Mesenchymal stem cell (in vitro differentiated cells and primary cell): ENCODE measurements at regions not wholly inside any gene's neighbourhood (a gene's known extent, or its start where the extent isn't known, plus 50 kb on each side); places are given as distances from the start of the nearest gene placed in this dataset.

Experiments
- DNase-seq: peaks from one replicate; pipeline ENCODE4 v3.0.0-alpha.2; 2013
- H2AFZ ChIP-seq: one replicate; pipeline ENCODE4 v1.6.1; 2013; ENCODE audit warnings: low read depth, mild to moderate bottlenecking, control low read depth, inconsistent platforms, low read length, moderate library complexity
- H2AK5ac ChIP-seq: 2 replicates; pipeline ENCODE4 v1.6.1; 2013; ENCODE audit warnings: low read length, moderate library complexity, mild to moderate bottlenecking, inconsistent platforms; ENCODE audit not compliant: severe bottlenecking
- H2BK120ac ChIP-seq: one replicate; pipeline ENCODE4 v1.6.1; 2013; ENCODE audit warnings: low read depth, mild to moderate bottlenecking, inconsistent platforms, low read length, moderate library complexity
- H2BK12ac ChIP-seq, 2 experiments: one replicate each; pipeline ENCODE4 v1.6.1; 2013; ENCODE audit warnings: inconsistent platforms in 2 of 2, low read length in 2 of 2, mild to moderate bottlenecking in 2 of 2, moderate library complexity in 2 of 2, control low read depth in 1 of 2
- H2BK15ac ChIP-seq: one replicate; pipeline ENCODE4 v1.6.1; 2013; ENCODE audit warnings: mild to moderate bottlenecking, low read depth, inconsistent platforms; ENCODE audit not compliant: poor library complexity, severe bottlenecking
- H2BK5ac ChIP-seq: 2 replicates; pipeline ENCODE4 v1.6.1; 2013; ENCODE audit warnings: low read depth, mild to moderate bottlenecking, low read length, control low read depth, inconsistent platforms; ENCODE audit not compliant: poor library complexity, severe bottlenecking
- H3K14ac ChIP-seq, 2 experiments: one replicate each; pipeline ENCODE4 v1.6.1; 2013; ENCODE audit warnings: inconsistent platforms in 2 of 2, low read length in 2 of 2, control low read depth in 1 of 2, mild to moderate bottlenecking in 1 of 2, moderate library complexity in 1 of 2
- H3K18ac ChIP-seq, 2 experiments: one replicate each; pipeline ENCODE4 v1.6.1; 2013; ENCODE audit warnings: inconsistent platforms in 2 of 2, low read length in 2 of 2, control low read depth in 1 of 2, low read depth in 1 of 2, mild to moderate bottlenecking in 1 of 2
- H3K23ac ChIP-seq, 2 experiments: one replicate each; pipeline ENCODE4 v1.6.1; 2013; ENCODE audit warnings: inconsistent platforms in 2 of 2, low read length in 2 of 2, mild to moderate bottlenecking in 2 of 2, moderate library complexity in 2 of 2, control low read depth in 1 of 2
- H3K27ac ChIP-seq: 2 replicates; pipeline ENCODE4 v1.5.1; 2013; ENCODE audit warnings: mild to moderate bottlenecking, moderate library complexity, low read length, control low read depth, inconsistent platforms; ENCODE audit not compliant: poor library complexity, severe bottlenecking
- H3K27me3 ChIP-seq, 2 experiments: 2 replicates each; pipeline versions ENCODE4 v1.6.1 to v1.7.0; 2013; ENCODE audit warnings: low read length in 2 of 2, mild to moderate bottlenecking in 2 of 2, moderate library complexity in 2 of 2, control low read depth in 1 of 2, inconsistent platforms in 1 of 2; ENCODE audit not compliant: control insufficient read depth in 1 of 2, insufficient read depth in 1 of 2
- H3K36me3 ChIP-seq, 2 experiments: 2 replicates each; pipeline versions ENCODE4 v1.6.1 to v1.7.0; 2013; ENCODE audit warnings: low read length in 2 of 2, control low read depth in 1 of 2, inconsistent platforms in 1 of 2, low read depth in 1 of 2, mild to moderate bottlenecking in 1 of 2; ENCODE audit not compliant: insufficient read depth in 2 of 2, control insufficient read depth in 1 of 2
- H3K4ac ChIP-seq, 2 experiments: one replicate each; pipeline ENCODE4 v1.6.1; 2013; ENCODE audit warnings: inconsistent platforms in 2 of 2, low read length in 2 of 2, mild to moderate bottlenecking in 2 of 2, moderate library complexity in 2 of 2, control low read depth in 1 of 2, low read depth in 1 of 2
- H3K4me1 ChIP-seq: 2 replicates; pipeline ENCODE4 v1.6.1; 2013; ENCODE audit warnings: low read depth, low read length, control low read depth; ENCODE audit not compliant: control insufficient read depth, insufficient read depth
- H3K4me2 ChIP-seq: 2 replicates; pipeline ENCODE4 v1.6.1; 2013; ENCODE audit warnings: low read length, mild to moderate bottlenecking, inconsistent platforms; ENCODE audit not compliant: poor library complexity, severe bottlenecking
- H3K4me3 ChIP-seq, 2 experiments: 2 replicates each; pipeline versions ENCODE4 v1.5.1 to v1.7.0; 2013; ENCODE audit warnings: low read length in 2 of 2, mild to moderate bottlenecking in 2 of 2, control low read depth in 1 of 2, low read depth in 1 of 2; ENCODE audit not compliant: insufficient read depth in 1 of 2
- H3K79me1 ChIP-seq: replicated peaks from 2 replicates; pipeline ENCODE4 v1.6.1; 2013; ENCODE audit warnings: mild to moderate bottlenecking, control low read depth, low read length, inconsistent platforms; ENCODE audit not compliant: poor library complexity, severe bottlenecking
- H3K9ac ChIP-seq: 2 replicates; pipeline ENCODE4 v1.7.0; 2013; ENCODE audit warnings: mild to moderate bottlenecking, low read length, moderate library complexity
- H3K9me3 ChIP-seq: 2 replicates; pipeline ENCODE4 v1.7.0; 2013; ENCODE audit warnings: mild to moderate bottlenecking, low read length; ENCODE audit not compliant: control insufficient read depth
- H4K8ac ChIP-seq: one replicate; pipeline ENCODE4 v1.6.1; 2013; ENCODE audit warnings: inconsistent platforms, mild to moderate bottlenecking, low read length, moderate library complexity
- H4K91ac ChIP-seq: one replicate; pipeline ENCODE4 v1.6.1; 2013; ENCODE audit warnings: mild to moderate bottlenecking, low read length, inconsistent platforms
- whole genome bisulfite sequencing: methylation state at CpG from one replicate; pipeline ENCODE4 v1.1.7; 2013; ENCODE audit warnings: mixed read lengths; 5-methylcytosine and 5-hydroxymethylcytosine counted together

DNA sequence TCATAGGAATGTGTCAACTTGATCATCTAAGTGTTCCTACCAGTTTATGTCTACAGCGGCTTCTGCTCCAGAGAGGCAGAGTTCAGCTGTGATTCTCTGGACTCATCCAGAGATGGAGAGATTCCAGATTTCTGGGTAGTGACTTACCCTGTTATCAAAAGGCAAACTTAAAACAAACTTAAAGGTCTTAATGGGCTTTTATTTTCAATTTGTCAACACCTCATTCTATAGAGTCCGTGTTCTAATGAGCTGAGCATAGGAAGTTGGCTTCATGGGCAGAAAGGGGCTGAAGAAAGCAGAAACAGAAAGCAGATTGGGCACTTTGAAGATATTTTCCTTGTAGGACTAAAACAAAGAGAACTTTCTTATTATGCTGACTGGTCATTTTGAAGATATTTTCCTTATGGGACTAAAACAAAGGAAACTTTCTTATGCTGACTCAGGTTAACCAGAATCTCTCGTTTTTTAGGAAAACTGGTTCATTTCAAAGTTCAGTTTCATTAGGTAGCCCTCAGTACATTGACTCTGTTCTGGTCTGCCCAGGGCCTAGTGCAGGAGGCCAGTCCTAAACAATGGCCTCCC is 185.1 kb downstream of the CDH26 start:
- Histone ChIP-seq H3K18ac (no peak overlapping the region), H3K23ac (no peak overlapping the region), H3K79me1 (no peaks in the 10 kb centered on the region), H4K8ac (no peak overlapping the region), H4K91ac (no peak overlapping the region), H3K27ac (no peak overlapping the region), H3K4ac (no peak overlapping the region), H3K27me3 (peaks cover 0 to 7% of the 10 kb centered on the region in 2 experiments), H3K9me3 (no peaks in the 10 kb centered on the region), H3K4me2 (no peak overlapping the region), H2AK5ac (no peak overlapping the region), H3K36me3 (no peaks in the 10 kb centered on the region), H2BK5ac (no peak overlapping the region), H3K4me1 (no peaks in the 10 kb centered on the region), H2BK15ac (no peak overlapping the region), H2AFZ (no peak overlapping the region), H2BK120ac (no peak overlapping the region), H3K14ac (no peak overlapping the region), H2BK12ac (no peak overlapping the region), H3K9ac (no peak overlapping the region), H3K4me3 (no peak overlapping the region)
- 51% methylated on average over 3 of the region's 3 CpGs for WGBS
- DNase-seq, result no peak

DNA sequence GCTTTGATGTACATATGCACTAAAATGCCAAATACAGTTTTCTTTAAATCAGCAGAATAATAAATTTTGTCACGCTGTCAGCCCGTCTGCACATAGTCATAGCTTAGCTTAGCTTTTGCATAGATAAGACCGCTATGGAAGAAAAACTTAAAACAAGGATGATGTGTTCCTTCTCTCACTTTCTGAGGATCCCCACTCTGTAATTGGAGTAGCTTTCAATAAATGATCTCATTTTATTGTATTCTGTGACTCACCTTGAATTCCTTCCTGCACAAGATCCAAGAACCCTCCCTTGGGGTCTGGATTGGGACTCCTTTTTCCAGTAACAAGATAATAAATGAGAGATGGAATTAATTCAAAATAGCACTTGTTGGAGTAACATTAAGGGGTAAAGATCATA is 186.2 kb downstream of the CDH26 start:
- H2AK5ac ChIP-seq, result no peak overlapping the region
- no peak overlapping the region for H3K4me3 ChIP-seq
- H3K14ac ChIP-seq, result no peak overlapping the region
- H3K18ac ChIP-seq, result no peak overlapping the region
- no peak overlapping the region for H3K23ac ChIP-seq
- no peaks in the 10 kb centered on the region for H3K9me3 ChIP-seq
- H2BK12ac ChIP-seq, result no peak overlapping the region
- no peak overlapping the region for H3K9ac ChIP-seq
- H3K27me3 ChIP-seq, result peaks cover 0 to 7% of the 10 kb centered on the region in 2 experiments
- no peak overlapping the region for H3K27ac ChIP-seq
- H2BK15ac ChIP-seq, result no peak overlapping the region
- no peak overlapping the region for H4K8ac ChIP-seq
- H3K4ac ChIP-seq, result no peak overlapping the region
- no peak overlapping the region for H2AFZ ChIP-seq
- no peak overlapping the region for H3K4me2 ChIP-seq
- no peaks in the 10 kb centered on the region for H3K4me1 ChIP-seq
- H3K79me1 ChIP-seq, result no peaks in the 10 kb centered on the region
- no peak overlapping the region for H4K91ac ChIP-seq
- no peaks in the 10 kb centered on the region for H3K36me3 ChIP-seq
- no peak overlapping the region for H2BK120ac ChIP-seq
- no peak overlapping the region for H2BK5ac ChIP-seq
- WGBS, result 97% methylated on average over 3 of the region's 3 CpGs
- no peak for DNase-seq

DNA sequence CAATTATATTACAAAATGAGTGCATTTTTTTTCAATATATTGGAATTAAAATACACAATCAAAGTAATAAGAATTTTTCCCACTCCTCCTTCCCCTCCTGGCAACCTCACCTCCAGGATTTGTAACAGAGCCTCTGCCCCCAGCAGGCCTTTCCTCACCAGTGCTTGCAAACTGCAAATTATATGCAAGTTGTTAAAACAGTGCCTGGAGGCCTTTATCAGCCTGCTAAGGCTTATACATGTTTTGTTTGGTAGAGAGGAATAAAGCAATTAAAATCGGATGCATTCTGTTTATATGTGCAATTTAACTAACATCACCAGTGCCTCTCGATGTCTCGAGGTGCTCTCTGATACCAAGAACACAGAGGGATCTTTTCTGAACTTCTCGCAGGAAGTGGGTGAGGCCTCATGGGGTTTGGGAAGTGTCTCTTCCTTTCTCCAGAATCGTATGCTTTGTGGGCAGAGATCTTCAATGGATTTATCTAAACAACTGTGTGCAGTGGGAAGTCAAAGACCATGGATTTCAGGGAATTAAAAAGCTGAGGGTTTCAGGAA is 186.8 kb downstream of the CDH26 start:
- Histone ChIP-seq H3K4me3 (no peak overlapping the region), H4K91ac (no peak overlapping the region), H3K9ac (no peak overlapping the region), H3K23ac (no peak overlapping the region), H3K36me3 (no peaks in the 10 kb centered on the region), H3K14ac (no peak overlapping the region), H3K27ac (no peak overlapping the region), H3K9me3 (no peaks in the 10 kb centered on the region), H3K4ac (no peak overlapping the region), H4K8ac (no peak overlapping the region), H2BK15ac (no peak overlapping the region), H2BK120ac (no peak overlapping the region), H3K4me1 (no peaks in the 10 kb centered on the region), H3K4me2 (no peak overlapping the region), H3K79me1 (no peaks in the 10 kb centered on the region), H2AK5ac (no peak overlapping the region), H2BK5ac (no peak overlapping the region), H2BK12ac (no peak overlapping the region), H3K18ac (no peak overlapping the region), H3K27me3 (peaks cover 0 to 9% of the 10 kb centered on the region in 2 experiments), H2AFZ (no peak overlapping the region)
- no peak for DNase-seq
- WGBS, result 56% methylated on average over 5 of the region's 5 CpGs

DNA sequence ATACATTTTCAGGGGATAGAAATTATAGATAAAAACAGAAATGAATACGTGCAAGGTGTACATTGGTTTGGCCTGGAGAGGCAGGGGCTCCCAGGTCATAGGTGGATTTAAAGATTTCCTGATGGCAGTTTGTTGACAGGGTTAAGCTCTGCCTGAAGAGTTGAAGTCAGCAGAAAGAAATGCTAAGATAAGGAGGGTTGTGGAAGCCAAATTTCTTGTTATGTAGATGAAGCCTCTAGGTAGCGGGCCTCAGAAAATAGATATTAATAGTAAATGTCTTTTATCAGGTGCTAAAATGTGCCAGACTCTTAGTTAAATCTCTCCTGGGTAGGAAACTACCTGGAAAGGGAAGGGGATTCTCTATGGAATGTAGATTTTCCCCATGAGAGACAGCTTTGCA is 188.8 kb downstream of the CDH26 start:
- no peak overlapping the region for H3K9ac ChIP-seq
- H3K4me1 ChIP-seq, result no peaks in the 10 kb centered on the region
- no peak for DNase-seq
- no peak overlapping the region for H2BK120ac ChIP-seq
- H4K91ac ChIP-seq, result no peak overlapping the region
- no peak overlapping the region for H3K4ac ChIP-seq
- H3K9me3 ChIP-seq, result no peaks in the 10 kb centered on the region
- H3K4me2 ChIP-seq, result no peak overlapping the region
- WGBS, result 79% methylated on average over 2 of the region's 2 CpGs
- no peak overlapping the region for H2BK12ac ChIP-seq
- no peak overlapping the region for H3K23ac ChIP-seq
- no peak overlapping the region for H3K27ac ChIP-seq
- H3K18ac ChIP-seq, result no peak overlapping the region
- H2BK5ac ChIP-seq, result no peak overlapping the region
- no peaks in the 10 kb centered on the region for H3K79me1 ChIP-seq
- no peak overlapping the region for H3K4me3 ChIP-seq
- no peak overlapping the region for H4K8ac ChIP-seq
- H2AFZ ChIP-seq, result no peak overlapping the region
- H3K36me3 ChIP-seq, result no peaks in the 10 kb centered on the region
- no peak overlapping the region for H3K14ac ChIP-seq
- H2BK15ac ChIP-seq, result no peak overlapping the region
- no peak overlapping the region for H2AK5ac ChIP-seq
- H3K27me3 ChIP-seq, result peaks cover 0 to 4% of the 10 kb centered on the region in 2 experiments
